Anterior cingulate cortex (tissue), 58 donors: ENCODE measurements at regions not wholly inside any gene's neighbourhood (a gene's known extent, or its start where the extent isn't known, plus 50 kb on each side); places are given as distances from the start of the nearest gene placed in this dataset.
"Not testable (repeated sequence)": the region's sequence is repeated elsewhere in the genome, so short reads cannot be mapped to it uniquely, and the experiment has no call there.

Source experiments
- DNase-seq, 58 donors: peaks; one replicate each; lab custom pipeline; 2025; lab: John Stamatoyannopoulos, UW

GRCh38 chr12:115898670-115899069 lies 378.8 kb downstream of the MED13L start:
- no peak for DNase-seq

DNA sequence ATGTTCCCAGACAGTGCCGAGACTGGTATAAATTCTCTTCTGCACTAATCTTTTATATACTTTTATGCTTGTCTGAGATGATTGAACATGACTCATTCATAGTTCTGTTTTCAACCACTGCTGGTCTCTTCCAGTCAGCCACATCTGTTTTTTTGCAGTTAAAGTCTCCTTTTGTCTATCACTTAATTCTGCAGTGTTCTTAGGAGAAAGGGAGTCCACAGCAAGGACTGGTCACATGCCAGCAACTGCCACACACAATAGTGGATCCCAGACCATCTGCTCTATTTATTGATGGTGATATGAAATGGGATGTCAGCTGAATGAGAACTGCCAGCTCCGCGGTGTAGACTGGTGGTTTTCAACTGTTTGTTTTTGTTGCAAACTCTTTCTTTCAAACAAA lies 379.8 kb downstream of the MED13L start:
- DNase-seq = no peak

- no peak for DNase-seq
Observed at GRCh38 chr12:115895247-115895646, 382.2 kb downstream of the MED13L start.

GRCh38 chr12:115891556-115892164 lies 385.8 kb downstream of the MED13L start:
- no peak for DNase-seq

DNA sequence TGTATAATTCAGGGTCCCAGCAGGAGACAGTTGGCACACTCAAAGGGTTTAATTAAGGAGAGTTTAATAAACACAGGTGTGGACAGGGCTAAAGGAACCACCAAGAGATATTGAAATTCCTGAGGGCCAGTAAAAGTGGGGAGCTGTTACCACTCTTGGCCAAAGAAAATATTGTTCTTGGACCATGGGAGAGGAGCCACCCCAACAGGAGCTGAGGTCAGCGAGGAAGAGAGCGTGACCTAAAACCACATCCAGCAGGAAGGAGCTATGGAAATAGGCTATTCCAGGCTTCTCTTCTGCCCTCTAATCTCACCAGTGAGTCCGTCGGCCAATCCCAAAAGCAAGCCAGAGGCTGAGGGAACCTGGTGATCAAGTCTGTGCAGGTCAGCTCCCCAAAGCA lies 390.8 kb downstream of the MED13L start:
- no peak for DNase-seq

DNA sequence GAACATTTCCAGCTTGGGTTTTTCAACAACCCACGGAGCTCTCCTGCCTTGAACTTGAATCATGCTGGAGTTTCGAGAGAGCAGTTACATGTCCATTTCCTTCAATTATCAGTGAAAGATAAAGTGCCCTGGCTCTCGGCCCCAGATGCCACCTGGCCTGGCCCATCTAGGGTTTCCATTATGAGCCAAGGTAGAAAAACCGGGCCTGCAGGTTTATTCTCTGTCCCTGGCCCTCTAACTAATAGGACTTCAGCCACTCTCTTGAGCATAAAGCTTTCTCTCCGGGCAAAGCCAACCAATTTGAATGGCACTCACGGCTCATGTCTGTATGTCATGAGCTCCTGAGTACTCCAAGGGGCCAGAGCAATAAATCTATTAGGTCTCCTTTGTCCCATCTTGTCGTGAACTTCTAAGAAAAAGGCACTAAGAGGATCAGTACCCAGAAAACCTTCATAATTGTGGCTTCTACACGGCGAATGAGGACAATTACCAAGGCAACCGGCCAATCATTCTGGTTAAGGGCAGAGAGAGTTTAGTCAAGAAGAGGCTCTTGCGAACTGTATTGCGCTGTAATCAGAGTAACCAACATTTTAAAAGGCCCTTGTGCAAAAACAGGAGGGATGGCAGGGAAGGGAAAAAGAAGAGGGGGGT lies 392.3 kb downstream of the MED13L start:
- no peak for DNase-seq

DNA sequence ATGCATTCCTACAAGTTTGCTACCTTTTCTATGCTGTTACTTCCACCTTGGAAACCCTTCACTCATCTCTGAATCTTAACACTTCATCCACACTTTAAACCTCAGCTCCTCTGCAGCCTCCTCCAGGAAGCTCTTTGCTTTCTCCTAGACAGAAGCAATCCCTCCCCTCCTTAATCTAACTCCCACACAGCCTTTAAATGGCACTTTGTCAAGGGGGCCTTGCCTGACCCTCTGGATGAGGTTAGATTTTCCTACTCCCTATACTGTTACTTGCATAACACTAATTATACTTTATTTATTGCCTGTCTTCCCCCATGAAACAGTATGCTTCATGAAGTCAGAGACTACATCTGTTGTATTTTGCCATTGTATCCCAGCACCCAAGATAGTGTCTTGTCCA lies 394.6 kb downstream of the MED13L start:
- no peak for DNase-seq

DNA sequence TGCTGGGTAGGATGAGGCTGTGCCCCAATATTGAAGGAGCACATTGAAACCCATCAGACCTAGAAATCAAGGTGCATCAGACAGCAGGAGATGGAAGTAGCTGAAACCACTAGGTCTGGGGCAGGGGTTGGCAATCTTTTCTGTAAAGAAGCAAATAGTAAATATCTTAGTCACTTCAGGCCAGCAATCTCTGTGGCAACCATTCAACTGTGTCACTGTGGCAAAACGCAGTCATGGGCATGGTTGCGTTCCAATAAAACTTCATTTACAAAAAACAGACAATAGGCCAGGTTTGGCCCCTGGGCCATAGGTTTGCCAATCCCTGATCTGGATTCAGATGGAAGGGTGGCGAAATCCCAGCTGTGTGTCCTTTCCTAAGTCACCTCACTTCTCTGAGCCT lies 397.3 kb downstream of the MED13L start:
- no peak for DNase-seq

DNA sequence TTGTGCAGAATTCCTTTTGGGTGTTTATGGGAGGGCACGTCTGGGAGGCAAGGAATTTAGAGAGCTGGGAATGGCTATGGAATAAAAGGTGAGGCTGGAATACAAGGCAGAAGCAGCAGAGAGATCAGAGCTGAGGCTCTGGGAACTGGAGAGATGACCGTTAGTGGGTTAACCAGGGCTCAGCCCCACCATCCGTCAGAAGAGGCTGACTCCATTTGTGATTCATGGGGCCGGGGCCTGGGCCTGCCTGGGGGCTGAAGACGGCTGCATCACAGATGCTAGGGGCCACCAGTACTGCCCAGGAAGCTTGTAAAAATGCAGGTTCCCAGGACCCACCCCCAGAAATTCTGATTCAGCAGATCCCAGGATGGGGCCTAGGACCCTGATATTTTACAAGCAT lies 398.1 kb downstream of the MED13L start:
- DNase-seq = no peak

DNA sequence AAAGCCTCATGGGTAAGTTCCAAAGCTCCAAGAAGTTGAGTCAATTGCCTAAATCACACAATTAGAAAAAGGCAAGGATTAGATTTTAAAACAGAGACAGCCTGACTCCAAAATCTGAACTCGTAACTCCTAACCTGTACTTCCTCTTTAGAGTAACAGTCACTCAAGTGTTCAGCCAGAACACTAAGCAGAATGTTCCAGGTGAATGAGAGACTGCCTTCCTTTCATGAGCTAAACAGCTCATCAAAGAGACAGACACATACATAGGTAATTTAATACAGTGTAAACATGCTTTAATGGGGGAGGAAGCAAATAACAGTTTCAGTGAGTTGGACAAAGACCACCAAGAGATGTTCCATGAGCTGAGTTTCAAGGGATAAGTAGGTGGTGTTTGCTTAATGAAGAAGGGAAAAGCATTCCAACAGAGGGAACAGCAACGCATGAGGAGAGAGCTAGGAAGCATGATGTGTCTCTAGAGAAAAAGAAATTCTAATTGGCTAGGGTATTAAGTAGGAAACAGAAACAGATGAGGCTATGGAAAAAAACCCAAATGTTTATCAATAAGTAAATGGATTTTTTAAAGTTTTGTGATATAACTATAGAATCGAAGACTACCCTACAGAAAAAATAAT lies 403.9 kb downstream of the MED13L start:
- no peak for DNase-seq

DNA sequence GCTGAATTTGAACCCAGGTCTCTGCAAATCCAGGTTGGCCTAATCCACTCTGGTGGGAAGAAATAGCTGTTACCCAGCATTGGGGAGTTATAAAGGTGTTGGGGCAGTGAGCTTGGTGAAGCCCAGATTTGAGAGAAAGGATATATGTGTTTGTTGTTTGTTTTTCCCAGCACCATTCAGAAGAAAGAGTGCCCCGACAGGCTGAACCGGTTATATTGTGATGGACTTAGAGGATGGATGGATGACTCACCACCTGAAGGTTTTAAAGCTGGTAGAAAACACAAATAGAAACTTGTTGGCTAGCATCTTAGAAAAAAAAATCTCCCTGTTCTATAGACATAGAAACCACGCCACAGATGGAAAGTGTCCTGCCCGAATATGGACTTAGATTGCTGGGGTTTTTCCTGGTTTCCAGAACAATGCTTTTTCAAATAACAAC lies 404.6 kb downstream of the MED13L start:
- no peak for DNase-seq

DNA sequence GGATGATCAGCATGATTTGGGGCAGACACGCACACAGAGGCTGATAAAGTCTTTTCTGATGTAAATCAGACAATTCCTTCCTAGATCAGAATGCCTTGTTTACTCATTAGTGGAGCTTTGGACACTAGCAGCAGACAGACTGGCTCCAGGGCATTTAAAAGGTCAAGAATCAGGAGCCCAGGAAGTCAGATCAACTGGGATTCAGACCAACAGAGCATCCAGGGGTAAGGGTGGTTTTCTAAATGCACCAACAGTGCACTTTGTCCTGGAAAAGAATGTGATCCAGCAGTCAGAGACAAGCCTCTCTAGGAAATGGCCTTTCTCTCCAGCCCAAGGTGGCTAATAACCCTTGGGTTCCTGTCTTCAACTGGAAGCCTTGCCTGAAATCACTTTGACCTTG lies 405.3 kb downstream of the MED13L start:
- DNase-seq = no peak

GRCh38 chr12:115871714-115872113 lies 405.8 kb downstream of the MED13L start:
- no peak for DNase-seq

- no peak for DNase-seq
Observed at GRCh38 chr12:115870510-115870909, 407.0 kb downstream of the MED13L start.

DNA sequence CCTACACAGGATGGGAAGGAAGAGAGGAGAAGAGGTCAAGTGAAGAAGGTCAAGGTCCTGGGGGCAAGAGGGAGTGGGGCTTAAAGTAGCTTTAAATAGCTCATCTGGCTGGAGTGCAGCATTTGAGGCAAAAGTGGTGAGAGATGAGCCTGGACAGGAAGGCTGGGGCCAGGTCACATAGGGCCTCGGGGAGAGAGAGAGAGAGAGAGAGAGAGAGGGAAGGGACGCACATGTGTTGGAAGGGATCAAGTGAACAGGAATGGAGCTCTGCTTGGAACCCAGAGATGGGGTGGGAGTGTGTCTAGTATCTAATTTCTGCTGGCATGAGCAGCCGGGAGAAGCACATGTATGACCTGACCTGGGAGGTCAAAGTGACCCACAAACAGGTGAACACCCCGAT lies 407.5 kb downstream of the MED13L start:
- no peak for DNase-seq

GRCh38 chr12:115869604-115870003 lies 407.9 kb downstream of the MED13L start:
- DNase-seq = no peak

DNA sequence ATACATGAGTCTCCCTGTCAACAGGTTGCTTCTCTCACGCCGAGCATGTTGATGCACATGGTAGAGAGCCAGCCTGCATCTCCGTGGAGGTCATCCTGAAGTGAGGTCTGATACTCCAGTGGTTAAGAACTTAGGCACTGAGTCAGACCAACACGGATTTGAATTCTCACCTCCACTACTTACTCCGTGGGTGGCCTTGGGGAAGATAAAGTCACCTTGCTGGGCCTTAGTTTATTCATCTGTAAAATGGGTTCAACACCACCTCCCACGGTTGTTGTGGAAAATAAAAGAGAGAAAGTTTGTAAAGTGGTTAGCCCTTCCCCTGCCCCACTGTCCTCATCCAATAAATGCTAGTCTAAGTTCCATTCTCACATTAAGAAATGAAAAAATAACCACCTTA lies 408.9 kb downstream of the MED13L start:
- no peak for DNase-seq

DNA sequence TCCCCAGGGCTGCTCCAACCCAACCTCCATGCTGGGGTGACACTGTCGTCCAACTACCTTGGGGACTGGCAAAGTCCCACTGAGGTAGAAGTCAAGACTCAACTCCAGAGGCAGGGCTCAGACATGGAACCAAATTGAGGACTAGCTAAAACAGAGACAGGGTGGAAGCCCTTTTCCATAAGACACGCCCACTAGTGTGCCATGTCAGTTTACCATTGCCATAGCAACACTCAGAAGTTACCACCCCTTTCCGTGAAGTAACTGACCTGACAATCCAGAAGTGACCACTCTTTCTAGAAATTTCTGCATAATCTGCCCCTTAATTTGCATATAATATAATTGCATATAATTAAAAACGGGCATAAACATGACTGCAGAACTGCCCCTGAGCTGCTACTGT lies 409.6 kb downstream of the MED13L start:
- DNase-seq = no peak

DNA sequence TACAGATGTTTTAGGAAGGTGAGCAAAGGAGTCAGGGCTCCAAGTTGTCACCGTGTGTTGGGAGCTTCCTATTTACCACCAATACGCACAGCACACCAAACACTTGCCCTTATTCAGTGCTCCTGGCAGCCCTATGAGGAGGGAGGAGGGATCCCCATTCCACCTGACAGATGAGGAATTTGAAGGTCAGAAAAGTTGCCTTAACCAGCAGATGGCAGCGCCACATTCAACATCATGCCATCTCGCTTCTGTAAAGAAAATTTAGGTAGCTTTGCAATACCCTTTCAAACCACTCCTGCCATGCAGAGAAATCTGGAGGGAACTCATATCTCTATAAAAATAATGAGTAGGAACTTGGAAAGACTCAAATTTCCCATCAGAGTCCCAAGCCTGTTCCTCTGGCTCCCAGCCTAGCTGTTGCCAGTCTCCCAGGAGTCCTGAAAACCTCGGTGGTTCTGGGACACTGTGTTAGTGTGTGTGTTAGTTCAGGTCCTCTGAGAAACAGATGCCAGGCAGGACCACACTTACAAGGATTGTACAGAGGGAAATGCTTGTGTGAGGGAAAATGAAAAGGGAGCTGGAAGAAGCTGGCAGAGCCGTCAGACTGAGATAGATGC lies 410.5 kb downstream of the MED13L start:
- no peak for DNase-seq

GRCh38 chr12:115866281-115866680 lies 411.2 kb downstream of the MED13L start:
- not testable (repeated sequence) for DNase-seq

DNA sequence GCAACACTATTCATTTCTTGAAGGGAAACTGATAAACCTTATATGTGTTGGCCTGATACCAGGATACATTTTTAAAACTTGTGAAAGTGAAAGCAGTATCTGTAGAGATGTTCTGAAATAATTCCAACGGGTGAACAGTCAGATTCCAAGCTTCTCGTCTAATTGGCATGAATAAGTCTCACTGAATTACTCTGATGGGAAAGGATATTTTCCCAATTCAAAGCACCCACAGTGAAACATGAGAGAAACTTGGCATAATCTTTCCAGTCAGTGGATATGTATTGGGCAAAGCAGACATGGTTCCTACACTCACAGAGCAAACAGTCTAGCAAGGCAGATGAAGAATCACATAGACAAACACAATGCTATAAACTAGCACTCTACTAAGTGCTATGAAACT lies 413.1 kb downstream of the MED13L start:
- no peak for DNase-seq

DNA sequence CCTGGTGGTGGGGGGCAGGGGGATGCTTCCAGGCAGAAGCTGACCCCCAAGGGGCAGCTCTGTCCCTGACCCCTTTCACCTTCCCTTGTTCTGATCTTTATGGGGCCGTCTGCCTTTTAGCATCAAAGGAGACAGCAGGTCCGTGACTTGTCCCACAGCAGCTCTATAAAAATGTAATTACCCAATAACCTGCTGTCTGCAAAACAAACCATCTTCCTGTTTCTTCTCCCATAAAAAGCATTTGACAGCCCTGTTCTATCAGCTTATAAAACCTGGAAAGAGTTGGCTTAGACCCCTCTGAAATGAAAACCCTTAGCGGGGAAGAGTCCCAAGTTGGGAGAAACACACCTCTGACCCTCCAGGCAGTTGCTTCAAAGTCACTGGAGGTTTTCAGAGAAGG lies 416.9 kb downstream of the MED13L start:
- no peak for DNase-seq
